ENCODE measurements at regions not wholly inside any gene's neighbourhood (a gene's known extent, or its start where the extent isn't known, plus 50 kb on each side); places are given as distances from the start of the nearest gene placed in this dataset.

- TF ChIP-seq, protein P1, sequence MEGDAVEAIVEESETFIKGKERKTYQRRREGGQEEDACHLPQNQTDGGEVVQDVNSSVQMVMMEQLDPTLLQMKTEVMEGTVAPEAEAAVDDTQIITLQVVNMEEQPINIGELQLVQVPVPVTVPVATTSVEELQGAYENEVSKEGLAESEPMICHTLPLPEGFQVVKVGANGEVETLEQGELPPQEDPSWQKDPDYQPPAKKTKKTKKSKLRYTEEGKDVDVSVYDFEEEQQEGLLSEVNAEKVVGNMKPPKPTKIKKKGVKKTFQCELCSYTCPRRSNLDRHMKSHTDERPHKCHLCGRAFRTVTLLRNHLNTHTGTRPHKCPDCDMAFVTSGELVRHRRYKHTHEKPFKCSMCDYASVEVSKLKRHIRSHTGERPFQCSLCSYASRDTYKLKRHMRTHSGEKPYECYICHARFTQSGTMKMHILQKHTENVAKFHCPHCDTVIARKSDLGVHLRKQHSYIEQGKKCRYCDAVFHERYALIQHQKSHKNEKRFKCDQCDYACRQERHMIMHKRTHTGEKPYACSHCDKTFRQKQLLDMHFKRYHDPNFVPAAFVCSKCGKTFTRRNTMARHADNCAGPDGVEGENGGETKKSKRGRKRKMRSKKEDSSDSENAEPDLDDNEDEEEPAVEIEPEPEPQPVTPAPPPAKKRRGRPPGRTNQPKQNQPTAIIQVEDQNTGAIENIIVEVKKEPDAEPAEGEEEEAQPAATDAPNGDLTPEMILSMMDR (IDR thresholded peaks at IDR 0.05; ENCODE audit: low read depth, low read length, poor library complexity, severe bottlenecking), result no peak
- TF ChIP-seq EZH2phosphoT487 (IDR thresholded peaks at IDR 0.05; ENCODE audit: borderline replicate concordance, low read length), result no peak
Measured at GRCh38 chr21:35469498-35469897, 420.4 kb upstream of the RUNX1 start.

Data from DOHH2 (cell line).